SK-N-DZ (cell line): ENCODE measurements at regions not wholly inside any gene's neighbourhood (a gene's known extent, or its start where the extent isn't known, plus 50 kb on each side); places are given as distances from the start of the nearest gene placed in this dataset.

Experiments used
- DNase-seq: peaks from one replicate; pipeline ENCODE4 v3.0.0-alpha.2; 2015; ENCODE audit warnings: low spot score

GRCh38 chr5:74262544-74263207, 377.9 kb downstream of the ENC1 start:
- DNase-seq, result no peak

- no peak for DNase-seq
These were observed 378.7 kb downstream of the ENC1 start for GRCh38 chr5:74261866-74262265.

- DNase-seq, result no peak
These were observed 379.1 kb downstream of the ENC1 start for GRCh38 chr5:74261421-74261820.

GRCh38 chr5:74259572-74259971, 381.0 kb downstream of the ENC1 start:
- no peak for DNase-seq

GRCh38 chr5:74258314-74258665, 382.2 kb downstream of the ENC1 start:
- DNase-seq, result no peak

GRCh38 chr5:74257645-74258313, 382.7 kb downstream of the ENC1 start:
- no peak for DNase-seq

- DNase-seq, result no peak
These were observed 383.4 kb downstream of the ENC1 start for GRCh38 chr5:74257060-74257527.

- DNase-seq, result no peak
These were observed 384.7 kb downstream of the ENC1 start for GRCh38 chr5:74255692-74256392.

- DNase-seq, result no peak
These were observed 386.3 kb downstream of the ENC1 start for GRCh38 chr5:74254257-74254656.

GRCh38 chr5:74252044-74252443, 388.5 kb downstream of the ENC1 start:
- no peak for DNase-seq

GRCh38 chr5:74251141-74252035, 389.1 kb downstream of the ENC1 start:
- DNase-seq, result no peak

GRCh38 chr5:74250304-74251102, 390.0 kb downstream of the ENC1 start:
- no peak for DNase-seq

GRCh38 chr5:74248576-74248975, 392.0 kb downstream of the ENC1 start:
- DNase-seq, result no peak

GRCh38 chr5:74244406-74244805, 396.1 kb downstream of the ENC1 start:
- DNase-seq, result no peak

- DNase-seq, result no peak
These were observed 396.9 kb downstream of the ENC1 start for GRCh38 chr5:74243634-74244033.

GRCh38 chr5:74242516-74242915, 398.0 kb downstream of the ENC1 start:
- DNase-seq, result no peak

- DNase-seq, result no peak
These were observed 398.8 kb downstream of the ENC1 start for GRCh38 chr5:74241751-74242140.

- DNase-seq, result no peak
These were observed 399.5 kb downstream of the ENC1 start for GRCh38 chr5:74240783-74241750.

- no peak for DNase-seq
These were observed 401.3 kb downstream of the ENC1 start for GRCh38 chr5:74239261-74239660.
